H1 (cell line): ENCODE measurements at regions not wholly inside any gene's neighbourhood (a gene's known extent, or its start where the extent isn't known, plus 50 kb on each side); places are given as distances from the start of the nearest gene placed in this dataset.

ENCODE experiments used
- CTCF ChIA-PET: fragments of 300-600 bp; sonication (Branson Sonifier 250); formaldehyde crosslinking; loops from one replicate; lab custom pipeline; 2021; ENCODE audit not compliant: partially characterized antibody; lab: Charles Lee
- POLR2A ChIA-PET: fragments of 300-600 bp; sonication (Branson Sonifier 250); formaldehyde crosslinking; loops from one replicate; lab custom pipeline; 2021; ENCODE audit warnings: inconsistent platforms; ENCODE audit not compliant: partially characterized antibody; lab: Charles Lee
- DNase-seq, 2 experiments: peaks; one replicate each; pipeline versions ENCODE4 v3.0.0 to v3.0.0-alpha.2; 2010 to 2022; ENCODE audit warnings: low spot score in 2 of 2, low read depth in 1 of 2, mixed read lengths in 1 of 2
- FAIRE-seq: peaks from 2 replicates; lab custom pipeline; 2011; peaks lifted over from hg19 to GRCh38; lab: Jason Lieb, UNC
- H2AFZ ChIP-seq: 2 replicates; pipeline ENCODE4 v1.8.1; 2012; ENCODE audit warnings: low read length, inconsistent platforms
- H2AK5ac ChIP-seq: 2 replicates; pipeline ENCODE4 v1.6.1; 2013; ENCODE audit warnings: low read depth, low read length
- H2BK120ac ChIP-seq: replicated peaks from 2 replicates; pipeline ENCODE3; 2013; ENCODE audit warnings: low read depth, low read length, inconsistent platforms
- H2BK12ac ChIP-seq: 2 replicates; pipeline ENCODE4 v1.6.1; 2013; ENCODE audit warnings: low read depth, low read length
- H2BK15ac ChIP-seq: 2 replicates; pipeline ENCODE4 v1.6.1; 2013; ENCODE audit warnings: low read length
- H2BK20ac ChIP-seq: 2 replicates; pipeline ENCODE4 v1.6.1; 2013; ENCODE audit warnings: low read length
- H2BK5ac ChIP-seq: 2 replicates; pipeline ENCODE4 v1.6.1; 2013; ENCODE audit warnings: low read depth, low read length
- H3K14ac ChIP-seq: 2 replicates; pipeline ENCODE4 v1.6.1; 2013; ENCODE audit warnings: inconsistent platforms; ENCODE audit not compliant: insufficient read length
- H3K18ac ChIP-seq: 2 replicates; pipeline ENCODE4 v1.6.1; 2013; ENCODE audit warnings: low read length; ENCODE audit errors: extremely low read depth
- H3K23ac ChIP-seq: 2 replicates; pipeline ENCODE4 v1.6.1; 2013; ENCODE audit warnings: inconsistent platforms; ENCODE audit not compliant: insufficient read length
- H3K23me2 ChIP-seq: 2 replicates; pipeline ENCODE4 v1.6.1; 2013; ENCODE audit warnings: low read depth, low read length
- H3K27ac ChIP-seq: 2 replicates; pipeline ENCODE4 v1.6.1; 2011; ENCODE audit warnings: low read depth, low read length, inconsistent platforms
- H3K27me3 ChIP-seq, 4 experiments: replicated peaks in 1 of 4; 1 replicate in 1 of 4; 2 replicates in 3 of 4; pipeline versions ENCODE4 v1.6.1 to v1.8.1; 2011 to 2013; ENCODE audit warnings: low read length in 3 of 4, mild to moderate bottlenecking in 3 of 4, inconsistent platforms in 2 of 4, mixed read lengths in 2 of 4, moderate library complexity in 1 of 4; ENCODE audit not compliant: control insufficient read depth in 3 of 4, insufficient read depth in 3 of 4; ENCODE audit errors: extremely low read depth in 1 of 4
- H3K36me3 ChIP-seq, 4 experiments: 2 replicates each; pipeline versions ENCODE4 v1.6.1 to v1.8.1; 2011 to 2013; ENCODE audit warnings: mild to moderate bottlenecking in 4 of 4, low read length in 3 of 4, moderate library complexity in 2 of 4, control low read depth in 1 of 4, inconsistent platforms in 1 of 4; ENCODE audit not compliant: insufficient read depth in 4 of 4, control insufficient read depth in 2 of 4
- H3K4ac ChIP-seq: replicated peaks from 2 replicates; pipeline ENCODE3; 2013; ENCODE audit warnings: low read length, low read depth, mixed read lengths, inconsistent platforms; ENCODE audit not compliant: insufficient read length
- H3K4me1 ChIP-seq, 4 experiments: replicated peaks in 1 of 4; 1 replicate in 1 of 4; 2 replicates in 3 of 4; pipeline versions ENCODE4 v1.6.1 to v1.8.1; 2011 to 2013; ENCODE audit warnings: low read length in 3 of 4, inconsistent platforms in 2 of 4, mixed read lengths in 1 of 4; ENCODE audit not compliant: insufficient read depth in 4 of 4, control insufficient read depth in 3 of 4
- H3K4me2 ChIP-seq, 2 experiments: 2 replicates each; pipeline versions ENCODE4 v1.6.1 to v1.8.1; 2011 to 2013; ENCODE audit warnings: low read depth in 2 of 2, low read length in 2 of 2, control low read depth in 1 of 2, inconsistent platforms in 1 of 2, mild to moderate bottlenecking in 1 of 2; ENCODE audit not compliant: insufficient read depth in 1 of 2
- H3K4me3 ChIP-seq, 4 experiments: fragments of 200-600, 300-600 bp in 1 of 4; sonication (generic), shearing (Covaris generic), sonication (Bioruptor Twin) in 1 of 4; 2 replicates each; pipeline versions ENCODE4 v1.5.1 to v1.8.1; 2011 to 2016; ENCODE audit warnings: low read length in 4 of 4, low read depth in 3 of 4, control low read depth in 2 of 4, inconsistent platforms in 2 of 4, mild to moderate bottlenecking in 2 of 4, mixed read lengths in 1 of 4, moderate library complexity in 1 of 4; ENCODE audit not compliant: insufficient read depth in 2 of 4; ENCODE audit errors: extremely low read depth in 1 of 4
- H3K56ac ChIP-seq: replicated peaks from 2 replicates; pipeline ENCODE3; 2013; ENCODE audit warnings: low read depth, mild to moderate bottlenecking, mixed read lengths, low read length, inconsistent platforms; ENCODE audit not compliant: insufficient read length
- H3K79me1 ChIP-seq: 2 replicates; pipeline ENCODE4 v1.6.1; 2013; ENCODE audit warnings: low read depth, low read length, control low read depth
- H3K79me2 ChIP-seq, 2 experiments: 2 replicates each; pipeline versions ENCODE4 v1.6.1 to v1.8.1; 2012 to 2013; ENCODE audit warnings: low read length in 2 of 2, mild to moderate bottlenecking in 2 of 2, inconsistent platforms in 1 of 2; ENCODE audit not compliant: insufficient read depth in 2 of 2, control insufficient read depth in 1 of 2
- H3K9ac ChIP-seq, 4 experiments: replicated peaks in 1 of 4; 1 replicate in 1 of 4; 2 replicates in 3 of 4; pipeline versions ENCODE4 v1.6.1 to v1.8.1; 2011 to 2013; ENCODE audit warnings: low read depth in 3 of 4, low read length in 3 of 4, control low read depth in 2 of 4, mild to moderate bottlenecking in 2 of 4, moderate library complexity in 2 of 4, inconsistent platforms in 1 of 4; ENCODE audit errors: extremely low read depth in 1 of 4
- H3K9me3 ChIP-seq, 2 experiments: 2 replicates each; pipeline versions ENCODE4 v1.6.1 to v1.8.1; 2012 to 2013; ENCODE audit warnings: mild to moderate bottlenecking in 2 of 2, moderate library complexity in 2 of 2, control low read depth in 1 of 2, inconsistent platforms in 1 of 2, low read depth in 1 of 2, low read length in 1 of 2, mixed read lengths in 1 of 2; ENCODE audit not compliant: insufficient read depth in 2 of 2
- H4K20me1 ChIP-seq, 2 experiments: replicated peaks in 1 of 2; 2 replicates each; pipeline versions ENCODE3 to v1.8.1; 2011 to 2013; ENCODE audit warnings: inconsistent platforms in 2 of 2, low read length in 2 of 2, mild to moderate bottlenecking in 1 of 2; ENCODE audit not compliant: insufficient read depth in 2 of 2, control insufficient read depth in 1 of 2
- H4K5ac ChIP-seq: 2 replicates; pipeline ENCODE4 v1.6.1; 2013; ENCODE audit warnings: low read length, low read depth, mixed read lengths, inconsistent platforms; ENCODE audit not compliant: insufficient read length
- H4K8ac ChIP-seq: 2 replicates; pipeline ENCODE4 v1.8.0; 2013; ENCODE audit warnings: mild to moderate bottlenecking, moderate library complexity, low read length, inconsistent platforms; ENCODE audit not compliant: insufficient read depth; ENCODE audit errors: extremely low read depth
- H4K91ac ChIP-seq: replicated peaks from 2 replicates; pipeline ENCODE3; 2013; ENCODE audit warnings: low read length, mixed read lengths, inconsistent platforms; ENCODE audit not compliant: insufficient read length
- ATF2 ChIP-seq: IDR thresholded peaks from 2 replicates; pipeline ENCODE4 v1.6.1; 2012; ENCODE audit warnings: low read length, inconsistent platforms
- CEBPB ChIP-seq: IDR thresholded peaks from 2 replicates; pipeline ENCODE4 v1.6.1; 2012; ENCODE audit warnings: low read depth, low read length
- CREB1 ChIP-seq: IDR thresholded peaks from 2 replicates; pipeline ENCODE4 v1.6.1; 2012; ENCODE audit warnings: inconsistent platforms
- GABPA ChIP-seq: IDR thresholded peaks from 2 replicates; pipeline ENCODE4 v1.6.1; 2011; ENCODE audit warnings: mild to moderate bottlenecking, low read length, moderate library complexity, borderline replicate concordance; ENCODE audit not compliant: insufficient read depth
- HDAC6 ChIP-seq: IDR thresholded peaks from one replicate; pipeline ENCODE4 v1.7.1; 2012; ENCODE audit warnings: low read depth, mild to moderate bottlenecking, inconsistent platforms, low read length, moderate library complexity
- KDM1A ChIP-seq: fragments of 200-600, 300-600 bp; sonication (generic); IDR thresholded peaks from 2 replicates; pipeline ENCODE4 v1.7.1; 2016; ENCODE audit warnings: mild to moderate bottlenecking, low read length, borderline replicate concordance
- RXRA ChIP-seq: IDR thresholded peaks from 2 replicates; pipeline ENCODE4 v1.6.1; 2011; ENCODE audit warnings: low read depth, mild to moderate bottlenecking, low read length, moderate library complexity; ENCODE audit not compliant: insufficient read depth
- SP4 ChIP-seq: IDR thresholded peaks from 2 replicates; pipeline ENCODE4 v1.6.1; 2012; ENCODE audit warnings: low read length, inconsistent platforms
- SUZ12 ChIP-seq: fragments of 200-600 bp; sonication (generic); IDR thresholded peaks from 2 replicates; pipeline ENCODE4 v1.6.1; 2012; ENCODE audit warnings: mild to moderate bottlenecking, inconsistent platforms, low read length, moderate library complexity, mixed read lengths
- TAF1 ChIP-seq: IDR thresholded peaks from 2 replicates; pipeline ENCODE4 v1.6.1; 2011; ENCODE audit warnings: mild to moderate bottlenecking, low read depth, low read length
- TCF12 ChIP-seq: IDR thresholded peaks from 2 replicates; pipeline ENCODE4 v1.6.1; 2011; ENCODE audit warnings: low read depth, mild to moderate bottlenecking, low read length
- WGBS, 2 experiments: shearing (Covaris generic) in 1 of 2; methylation state at CpG; one replicate each; pipeline versions ENCODE4 v1.1.6 to v1.1.7; 2013 to 2015; ENCODE audit warnings: low lambda C conversion rate in 2 of 2, mixed read lengths in 2 of 2, inconsistent platforms in 1 of 2, low coverage in 1 of 2, missing lambda C conversion rate in 1 of 2; ENCODE audit not compliant: insufficient replicate concordance in 2 of 2, insufficient coverage in 1 of 2, insufficient read length in 1 of 2; ENCODE audit errors: extremely low coverage in 1 of 2, missing lambda C conversion rate in 1 of 2; 5-methylcytosine and 5-hydroxymethylcytosine counted together
- TF ChIP-seq, protein P1 (sequence below): IDR thresholded peaks from 2 replicates; pipeline ENCODE4 v1.6.1; 2012; ENCODE audit warnings: inconsistent platforms

- Histone ChIP-seq H2BK5ac (no peak overlapping the region), H2AK5ac (no peak overlapping the region), H3K23me2 (no peaks in the 10 kb centered on the region), H2BK12ac (no peak overlapping the region), H3K4ac (no peak overlapping the region), H3K9ac (no peak overlapping the region), H3K4me1 (no peaks in the 10 kb centered on the region), H3K27me3 (no peaks in the 10 kb centered on the region), H3K9me3 (peaks cover 0 to 10% of the 10 kb centered on the region in 2 experiments; a peak in 2 of 4 replicates), H2BK120ac (no peak overlapping the region), H4K8ac (no peak overlapping the region), H3K4me2 (no peak overlapping the region), H4K91ac (no peak overlapping the region), H3K79me1 (no peaks in the 10 kb centered on the region), H3K36me3 (no peaks in the 10 kb centered on the region), H3K18ac (no peak overlapping the region), H3K4me3 (no peak overlapping the region), H2BK20ac (no peak overlapping the region), H2AFZ (no peak overlapping the region), H3K27ac (no peak overlapping the region), H2BK15ac (no peak overlapping the region), H3K56ac (no peak overlapping the region), H4K20me1 (no peaks in the 10 kb centered on the region), H3K14ac (no peak overlapping the region), H3K23ac (no peak overlapping the region), H3K79me2 (no peaks in the 10 kb centered on the region), H4K5ac (no peak overlapping the region)
- FAIRE-seq, result no peak
- POLR2A ChIA-PET, result no interaction called here
- DNase-seq, result no peak
- WGBS, 2 experiments, result 86% methylated on average over 2 of the region's 2 CpGs; no CpG with 5 or more reads in 1 of the 2 experiments
- CTCF ChIA-PET, result interaction anchor here (0.5 to 1.2 kb wide), 4 partner anchors 9 to 185 kb away, joined by 3 to 6 read pairs (median 4); no protein-coding TSS in a partner anchor
- no peak for TF ChIP-seq TAF1
- TF ChIP-seq, protein P1, sequence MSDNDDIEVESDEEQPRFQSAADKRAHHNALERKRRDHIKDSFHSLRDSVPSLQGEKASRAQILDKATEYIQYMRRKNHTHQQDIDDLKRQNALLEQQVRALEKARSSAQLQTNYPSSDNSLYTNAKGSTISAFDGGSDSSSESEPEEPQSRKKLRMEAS, result no peak
- TF ChIP-seq CEBPB, result no peak
- no peak for TF ChIP-seq SP4
- TF ChIP-seq HDAC6, result no peak
- TF ChIP-seq RXRA, result no peak
- TF ChIP-seq ATF2, result no peak
- TF ChIP-seq SUZ12, result no peak
- no peak for TF ChIP-seq KDM1A
- no peak for TF ChIP-seq CREB1
- no peak for TF ChIP-seq TCF12
- no peak for TF ChIP-seq GABPA
Measured at GRCh38 chr5:56294354-56294753, 61.2 kb upstream of the ANKRD55 start.
